ENCODE measurements at regions not wholly inside any gene's neighbourhood (a gene's known extent, or its start where the extent isn't known, plus 50 kb on each side); places are given as distances from the start of the nearest gene placed in this dataset.

DNA sequence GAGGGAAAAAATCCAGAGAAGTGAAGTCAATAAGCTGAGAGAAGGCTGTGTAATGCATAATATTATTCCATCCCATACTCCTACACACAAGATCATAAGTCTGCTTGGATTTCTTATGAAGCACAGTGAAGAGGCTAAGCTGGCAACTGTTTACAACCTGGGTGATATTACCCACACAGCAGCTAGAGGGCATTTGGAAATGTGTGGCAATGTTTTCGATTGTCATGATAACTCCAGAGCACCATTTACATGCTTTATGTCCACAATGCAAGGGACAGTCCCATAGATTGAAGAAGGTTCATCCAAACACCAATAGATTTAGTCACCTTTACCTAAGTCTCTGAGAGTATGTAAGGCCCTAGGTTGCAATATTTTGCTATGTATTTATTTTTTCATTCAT is 412.2 kb downstream of the PPP3CA start:
- Histone ChIP-seq H2BK12ac (ENCODE audit: insufficient read length, low read depth, low read length) (no peak overlapping the region), H2BK20ac (ENCODE audit: low read depth, low read length, poor library complexity, severe bottlenecking) (no peak overlapping the region), H3K79me2 (ENCODE audit: insufficient read depth, low read length) (no peaks in the 10 kb centered on the region), H4K20me1 (ENCODE audit: control insufficient read depth, insufficient read depth, insufficient read length) (no peaks in the 10 kb centered on the region), H2AFZ (ENCODE audit: low read length) (no peak overlapping the region), H3K56ac (ENCODE audit: insufficient read length, low read depth, low read length) (no peak overlapping the region), H3K9me3 (ENCODE audit: control insufficient read depth, low read depth, low read length) (no peaks in the 10 kb centered on the region), H3K4ac (ENCODE audit: low read depth, low read length) (no peak overlapping the region), H3K27me3 (ENCODE audit: insufficient read depth, low read length) (no peaks in the 10 kb centered on the region), H3K9ac (ENCODE audit: extremely low read depth, insufficient read length, low read length) (no peak overlapping the region), H3K23me2 (ENCODE audit: insufficient read length, low read depth, low read length, poor library complexity, severe bottlenecking) (no peaks in the 10 kb centered on the region), H3K4me1 (ENCODE audit: insufficient read depth, low read length) (no peaks in the 10 kb centered on the region), H2AK5ac (ENCODE audit: insufficient read length, low read length) (no peak overlapping the region), H3K18ac (ENCODE audit: insufficient read length, low read depth, low read length) (no peak overlapping the region), H3T11ph (ENCODE audit: low read length) (no peak overlapping the region), H2BK5ac (ENCODE audit: insufficient read length, low read length) (no peak overlapping the region), H3K79me1 (ENCODE audit: insufficient read depth, low read depth, low read length, poor library complexity, severe bottlenecking) (no peaks in the 10 kb centered on the region), H4K91ac (ENCODE audit: insufficient read length, low read depth, low read length) (no peak overlapping the region), H3K14ac (ENCODE audit: insufficient read depth, low read length) (no peak overlapping the region), H3K23ac (ENCODE audit: insufficient read length, low read depth, low read length) (no peak overlapping the region), H3K4me2 (ENCODE audit: insufficient read depth, insufficient read length, low read length) (no peak overlapping the region), H4K5ac (ENCODE audit: insufficient read length, low read depth, low read length) (no peak overlapping the region), H3K27ac (ENCODE audit: insufficient read length, low read depth, low read length) (no peak overlapping the region), H4K8ac (replicated peaks; ENCODE audit: insufficient read length, low read depth, low read length) (no peak overlapping the region), H2BK120ac (ENCODE audit: low read depth, low read length, poor library complexity, severe bottlenecking) (no peak overlapping the region), H2BK15ac (ENCODE audit: low read depth, low read length) (no peak overlapping the region)
- no CpG with 5 or more reads among the region's 1 CpG for WGBS (ENCODE audit: extremely low coverage, insufficient read length, low lambda C conversion rate)
- Mint-ChIP-seq H3K27me3 (ENCODE audit: low read depth) (no peaks in the 10 kb centered on the region), H3K27ac (no peak overlapping the region), H3K4me3 (no peak overlapping the region), H3K9me3 (no peaks in the 10 kb centered on the region), H3K36me3 (ENCODE audit: insufficient read depth in 1 of 3, low read depth in 3 of 3) (no peaks in the 10 kb centered on the region), H3K4me1 (peaks cover 0 to 7% of the 10 kb centered on the region in 2 experiments; a peak in 1 of 4 replicates)
- TF ChIP-seq, protein P1, sequence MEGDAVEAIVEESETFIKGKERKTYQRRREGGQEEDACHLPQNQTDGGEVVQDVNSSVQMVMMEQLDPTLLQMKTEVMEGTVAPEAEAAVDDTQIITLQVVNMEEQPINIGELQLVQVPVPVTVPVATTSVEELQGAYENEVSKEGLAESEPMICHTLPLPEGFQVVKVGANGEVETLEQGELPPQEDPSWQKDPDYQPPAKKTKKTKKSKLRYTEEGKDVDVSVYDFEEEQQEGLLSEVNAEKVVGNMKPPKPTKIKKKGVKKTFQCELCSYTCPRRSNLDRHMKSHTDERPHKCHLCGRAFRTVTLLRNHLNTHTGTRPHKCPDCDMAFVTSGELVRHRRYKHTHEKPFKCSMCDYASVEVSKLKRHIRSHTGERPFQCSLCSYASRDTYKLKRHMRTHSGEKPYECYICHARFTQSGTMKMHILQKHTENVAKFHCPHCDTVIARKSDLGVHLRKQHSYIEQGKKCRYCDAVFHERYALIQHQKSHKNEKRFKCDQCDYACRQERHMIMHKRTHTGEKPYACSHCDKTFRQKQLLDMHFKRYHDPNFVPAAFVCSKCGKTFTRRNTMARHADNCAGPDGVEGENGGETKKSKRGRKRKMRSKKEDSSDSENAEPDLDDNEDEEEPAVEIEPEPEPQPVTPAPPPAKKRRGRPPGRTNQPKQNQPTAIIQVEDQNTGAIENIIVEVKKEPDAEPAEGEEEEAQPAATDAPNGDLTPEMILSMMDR (conservative IDR thresholded peaks at IDR 0.05): peak; percentile 52
- no peak for DNase-seq

Measured in H9 (cell line).